Esophagus muscularis mucosa (tissue), 4 donors: ENCODE measurements at regions not wholly inside any gene's neighbourhood (a gene's known extent, or its start where the extent isn't known, plus 50 kb on each side); places are given as distances from the start of the nearest gene placed in this dataset.

Experiments
- DNase-seq: peaks from one replicate; pipeline ENCODE4 v3.0.0-alpha.2; 2017; ENCODE audit errors: extremely low spot score
- H3K27ac ChIP-seq, 4 donors: fragments of 200-600 bp; sonication (generic); replicated peaks in 1 of 4; 1 replicate in 3 of 4; 2 replicates in 1 of 4; pipeline ENCODE4 v1.5.1; 2016 to 2019; ENCODE audit warnings: mild to moderate bottlenecking in 1 of 4
- H3K27me3 ChIP-seq, 4 donors: fragments of 200-600 bp; sonication (generic); one replicate each; pipeline versions ENCODE4 v1.5.1 to v1.6.0; 2016 to 2019
- H3K36me3 ChIP-seq, 4 donors: fragments of 200-600 bp; sonication (generic); one replicate each; pipeline ENCODE4 v1.5.1; 2016 to 2019
- H3K4me1 ChIP-seq, 4 donors: fragments of 200-600 bp; sonication (generic); one replicate each; pipeline ENCODE4 v1.5.1; 2016 to 2019
- H3K4me3 ChIP-seq, 4 donors: fragments of 200-600 bp; sonication (generic); 1 replicate in 2 of 4; 2 replicates in 2 of 4; pipeline ENCODE4 v1.5.1; 2016 to 2019; ENCODE audit warnings: mild to moderate bottlenecking in 4 of 4, moderate library complexity in 1 of 4
- H3K9me3 ChIP-seq, 4 donors: fragments of 200-600 bp; sonication (generic); 1 replicate in 3 of 4; 2 replicates in 1 of 4; pipeline ENCODE4 v1.5.1; 2016 to 2019
- EP300 ChIP-seq: sonication (generic); formaldehyde crosslinking; IDR thresholded peaks from one replicate; pipeline ENCODE4 v1.6.1; 2017; ENCODE audit warnings: antibody characterized with exemption
- POLR2A ChIP-seq: fragments of 450-650 bp; IDR thresholded peaks from one replicate; pipeline ENCODE4 v1.6.1; 2017; ENCODE audit warnings: antibody characterized with exemption, moderate library complexity, mild to moderate bottlenecking, low read depth
- POLR2AphosphoS5 ChIP-seq, 2 donors: sonication (generic); formaldehyde crosslinking; IDR thresholded peaks; one replicate each; pipeline ENCODE4 v1.6.1; 2017; ENCODE audit warnings: antibody characterized with exemption in 2 of 2
- whole genome bisulfite sequencing: methylation state at CpG from one replicate; pipeline ENCODE4 v1.1.5; 2018; 5-methylcytosine and 5-hydroxymethylcytosine counted together
- intact Hi-C: fragments of 100-400 bp; cut with DNase I; formaldehyde crosslinking; loops from one replicate; pipeline ENCODE4 v1.15.1; 2023
- TF ChIP-seq, protein P1 (sequence below), 3 experiments: fragments of 200-600 bp in 2 of 3; fragments of 450-650 bp in 1 of 3; sonication (generic) in 2 of 3; IDR thresholded peaks; one replicate each; pipeline ENCODE4 v1.5.1; 2017 to 2019; ENCODE audit warnings: antibody characterized with exemption in 3 of 3, mild to moderate bottlenecking in 2 of 3, moderate library complexity in 1 of 3

DNA sequence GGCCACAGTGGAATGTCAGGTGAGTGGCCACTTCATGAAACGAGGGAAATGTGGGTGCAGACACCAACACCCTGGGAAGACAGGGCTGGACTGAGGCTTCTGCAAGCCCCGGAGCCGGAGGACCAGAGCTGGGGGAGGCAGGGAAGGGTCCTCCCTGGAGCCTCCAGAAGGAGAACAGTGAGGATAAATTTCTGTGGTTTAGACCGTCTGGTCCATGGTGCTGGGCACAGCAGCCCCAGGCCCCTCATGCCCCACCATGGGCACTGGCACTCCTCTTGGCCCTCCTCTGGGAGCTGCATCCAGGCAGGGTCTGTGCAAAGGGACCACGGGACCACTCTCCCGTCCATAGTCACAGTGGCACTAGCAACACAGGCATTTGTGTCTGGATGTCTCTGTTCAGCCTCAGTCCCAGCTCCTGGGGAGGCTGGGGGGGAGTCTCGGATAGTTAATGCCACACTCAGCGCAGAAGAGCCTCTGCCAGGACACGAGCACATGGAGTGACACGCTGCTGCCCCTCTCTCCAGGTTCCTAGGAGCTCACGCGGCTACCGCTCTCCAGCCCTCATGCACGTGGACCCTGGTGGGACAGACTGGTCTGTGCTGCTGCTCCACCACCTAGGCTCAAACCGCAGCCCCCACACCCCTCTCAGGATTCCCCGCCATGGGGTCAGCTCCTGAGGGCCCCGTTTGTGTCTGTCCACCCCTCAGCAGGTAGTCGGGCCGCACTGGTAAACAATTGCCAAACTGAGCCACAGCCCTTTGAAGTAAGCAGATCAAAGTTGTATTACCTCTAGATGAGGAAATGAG lies 305.9 kb upstream of the SALL3 start:
- DNase-seq, result no peak
- WGBS, result 78% methylated on average over 5 of the region's 19 CpGs
- no peaks in the 10 kb centered on the region for H3K4me1 ChIP-seq

DNA sequence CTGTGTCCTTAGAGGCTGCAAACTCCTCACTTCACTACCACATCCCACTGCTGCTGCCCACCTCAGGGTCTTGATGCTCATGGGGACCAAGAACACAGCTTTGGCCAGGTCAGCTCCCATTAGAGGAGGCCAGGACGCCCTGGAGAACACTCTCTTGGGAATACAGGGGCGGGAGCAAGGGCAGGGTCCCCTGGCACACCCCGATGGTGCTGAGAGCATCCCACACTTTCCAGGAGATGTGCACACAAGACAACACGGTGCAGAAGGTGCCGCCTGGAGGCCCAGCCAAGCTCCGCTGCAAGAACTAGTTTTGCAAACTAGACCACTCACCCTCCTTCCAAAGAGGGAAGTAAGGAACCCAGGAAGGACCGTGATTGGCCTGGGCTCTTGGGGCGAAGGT lies 304.4 kb upstream of the SALL3 start:
- Histone ChIP-seq H3K27ac (no peak overlapping the region), H3K9me3 (no peaks in the 10 kb centered on the region), H3K27me3 (peaks cover 0 to 14% (median 0%) of the 10 kb centered on the region in 4 donors), H3K4me3 (no peak overlapping the region), H3K4me1 (no peaks in the 10 kb centered on the region), H3K36me3 (no peaks in the 10 kb centered on the region)
- intact Hi-C loops, result no loop called here
- DNase-seq, result no peak
- 80% methylated on average over 8 of the region's 8 CpGs for WGBS
- TF ChIP-seq, protein P1, sequence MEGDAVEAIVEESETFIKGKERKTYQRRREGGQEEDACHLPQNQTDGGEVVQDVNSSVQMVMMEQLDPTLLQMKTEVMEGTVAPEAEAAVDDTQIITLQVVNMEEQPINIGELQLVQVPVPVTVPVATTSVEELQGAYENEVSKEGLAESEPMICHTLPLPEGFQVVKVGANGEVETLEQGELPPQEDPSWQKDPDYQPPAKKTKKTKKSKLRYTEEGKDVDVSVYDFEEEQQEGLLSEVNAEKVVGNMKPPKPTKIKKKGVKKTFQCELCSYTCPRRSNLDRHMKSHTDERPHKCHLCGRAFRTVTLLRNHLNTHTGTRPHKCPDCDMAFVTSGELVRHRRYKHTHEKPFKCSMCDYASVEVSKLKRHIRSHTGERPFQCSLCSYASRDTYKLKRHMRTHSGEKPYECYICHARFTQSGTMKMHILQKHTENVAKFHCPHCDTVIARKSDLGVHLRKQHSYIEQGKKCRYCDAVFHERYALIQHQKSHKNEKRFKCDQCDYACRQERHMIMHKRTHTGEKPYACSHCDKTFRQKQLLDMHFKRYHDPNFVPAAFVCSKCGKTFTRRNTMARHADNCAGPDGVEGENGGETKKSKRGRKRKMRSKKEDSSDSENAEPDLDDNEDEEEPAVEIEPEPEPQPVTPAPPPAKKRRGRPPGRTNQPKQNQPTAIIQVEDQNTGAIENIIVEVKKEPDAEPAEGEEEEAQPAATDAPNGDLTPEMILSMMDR (IDR thresholded peaks at IDR 0.05), result no peak

More for the DNA sequence above, 305.9 kb upstream of the SALL3 start:
- intact Hi-C loops, result no loop called here
- Histone ChIP-seq H3K27me3 (peaks cover 0 to 14% (median 0%) of the 10 kb centered on the region in 4 donors), H3K4me3 (no peak overlapping the region), H3K9me3 (no peaks in the 10 kb centered on the region), H3K36me3 (no peaks in the 10 kb centered on the region), H3K27ac (no peak overlapping the region)
- TF ChIP-seq POLR2A, result no peak

DNA sequence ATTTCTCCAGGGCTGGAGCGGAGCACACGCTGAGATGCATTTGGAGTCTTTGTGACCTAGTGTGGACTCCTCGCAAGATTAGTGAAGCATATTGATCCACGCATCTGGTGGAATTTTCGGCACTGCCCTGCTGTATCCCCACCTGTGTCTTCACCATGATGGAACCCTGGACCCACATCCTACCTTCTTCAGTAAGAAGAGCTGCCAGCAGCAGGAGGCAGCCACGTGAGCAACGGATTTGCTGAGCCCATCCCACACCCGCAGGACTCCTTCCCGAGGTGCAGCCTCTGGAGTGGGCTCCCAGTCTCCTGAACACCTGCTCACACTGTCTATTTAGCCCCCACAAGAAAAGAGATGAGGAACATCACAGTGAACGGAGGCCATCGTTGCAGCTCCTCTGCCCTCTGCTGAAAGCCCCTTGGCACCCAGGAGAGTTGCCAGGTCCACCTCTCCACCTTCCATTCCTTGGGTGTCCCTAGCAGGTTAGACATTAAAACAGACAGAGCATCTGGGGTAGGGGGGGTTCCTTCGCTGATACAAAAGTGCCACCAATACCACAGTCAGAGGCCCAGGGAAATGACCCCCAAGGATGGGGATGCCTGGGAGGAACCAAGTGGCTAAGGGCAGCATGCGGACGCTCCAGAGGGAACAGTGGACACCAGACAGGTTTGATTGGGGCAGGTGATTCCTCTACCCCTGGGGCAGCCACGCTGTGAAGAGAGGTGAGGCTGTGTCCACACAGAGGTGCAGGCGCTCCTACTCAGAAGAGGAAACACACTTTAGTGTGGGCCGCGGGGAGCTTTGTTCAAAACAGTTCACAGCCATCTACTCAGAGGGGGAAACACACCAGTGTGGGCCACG lies 302.8 kb upstream of the SALL3 start:
- TF ChIP-seq POLR2A (no peak), EP300 (no peak), POLR2AphosphoS5 (IDR thresholded peaks at IDR 0.05) (no peak)
- TF ChIP-seq, protein P1 (IDR thresholded peaks at IDR 0.05), result no peak
- DNase-seq, result no peak
- Histone ChIP-seq H3K9me3 (no peaks in the 10 kb centered on the region), H3K27ac (no peak overlapping the region), H3K4me3 (no peak overlapping the region), H3K4me1 (no peaks in the 10 kb centered on the region), H3K27me3 (peaks cover 0 to 9% (median 0%) of the 10 kb centered on the region in 4 donors), H3K36me3 (no peaks in the 10 kb centered on the region)
- intact Hi-C loops, result no loop called here
- WGBS, result 86% methylated on average over 11 of the region's 19 CpGs

DNA sequence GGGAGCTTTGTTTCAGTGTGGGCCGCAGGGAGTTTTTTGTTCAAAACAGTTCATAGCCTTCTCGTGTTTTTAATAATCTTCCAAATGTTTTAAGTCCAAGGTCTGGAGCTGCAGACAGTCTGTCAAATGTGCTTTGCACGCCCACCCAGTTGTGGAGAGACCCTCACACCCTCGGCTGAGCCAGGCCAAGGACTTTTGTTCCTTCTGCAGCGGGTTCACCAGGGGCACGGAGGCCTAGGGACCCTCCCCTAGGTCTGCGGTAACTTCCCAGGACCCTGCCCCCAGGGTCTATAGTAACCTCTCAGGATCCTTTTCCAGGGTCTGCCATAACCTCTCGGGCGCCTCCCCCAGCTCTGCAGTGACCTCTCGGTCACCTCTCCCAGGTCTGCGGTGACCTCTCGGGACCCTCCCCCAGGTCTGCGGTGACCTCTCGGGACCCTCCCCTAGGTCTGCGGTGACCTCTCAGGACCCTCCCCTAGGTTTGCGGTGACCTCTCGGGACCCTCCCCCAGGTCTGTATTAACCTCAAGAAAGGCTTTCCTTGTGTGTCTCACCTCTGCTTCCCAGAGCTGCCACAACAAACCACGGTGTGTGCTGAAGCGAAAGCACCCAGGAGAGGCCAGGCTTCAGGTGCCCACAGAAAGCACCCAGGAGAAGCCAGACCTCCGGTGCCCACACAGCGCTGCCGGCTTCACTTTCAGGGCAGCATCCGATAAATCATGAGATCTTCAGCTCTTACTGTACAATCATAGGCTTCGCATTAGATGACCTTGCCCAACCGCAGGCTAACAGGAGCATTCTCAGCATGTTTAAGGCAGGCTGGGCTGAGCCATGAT lies 301.9 kb upstream of the SALL3 start:
- H3K27ac ChIP-seq, result no peak overlapping the region
- intact Hi-C loops, result no loop called here
- WGBS, result 94% methylated on average over 19 of the region's 25 CpGs
- peaks cover 0 to 9% (median 0%) of the 10 kb centered on the region in 4 donors for H3K27me3 ChIP-seq
- no peak for DNase-seq
- TF ChIP-seq POLR2AphosphoS5 (IDR thresholded peaks at IDR 0.05) (no peak), EP300 (no peak), POLR2A (no peak)
- TF ChIP-seq, protein P1 (IDR thresholded peaks at IDR 0.05), result no peak
- no peaks in the 10 kb centered on the region for H3K36me3 ChIP-seq
- no peak overlapping the region for H3K4me3 ChIP-seq
- H3K9me3 ChIP-seq, result no peaks in the 10 kb centered on the region
- no peaks in the 10 kb centered on the region for H3K4me1 ChIP-seq

DNA sequence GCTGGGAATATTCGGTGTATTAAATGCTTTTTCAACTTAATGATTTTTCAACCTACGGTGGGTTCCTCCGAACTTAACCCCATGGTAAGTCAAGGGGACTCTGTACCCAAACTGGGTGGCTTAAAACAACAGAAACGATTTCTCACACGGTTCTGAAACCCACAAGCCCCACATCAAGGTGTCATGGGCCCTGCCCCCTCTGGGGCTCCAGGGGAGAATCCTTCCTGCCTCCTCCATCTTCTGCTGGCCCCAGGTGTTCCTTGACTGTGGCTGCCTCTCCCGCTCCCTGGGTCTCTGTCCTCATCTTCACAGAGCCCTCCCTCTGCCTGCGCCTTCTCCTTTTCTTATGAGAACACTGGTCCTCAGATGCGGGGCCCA lies 301.3 kb upstream of the SALL3 start:
- Histone ChIP-seq H3K4me1 (no peaks in the 10 kb centered on the region), H3K4me3 (no peak overlapping the region), H3K27ac (no peak overlapping the region), H3K9me3 (no peaks in the 10 kb centered on the region), H3K27me3 (peaks cover 0 to 3% (median 0%) of the 10 kb centered on the region in 4 donors), H3K36me3 (no peaks in the 10 kb centered on the region)
- intact Hi-C loops, result no loop called here
- DNase-seq, result no peak
- 82% methylated on average over 8 of the region's 8 CpGs for WGBS
- TF ChIP-seq, protein P1 (IDR thresholded peaks at IDR 0.05), result no peak
- TF ChIP-seq POLR2A, result no peak
- no peak for TF ChIP-seq EP300
- TF ChIP-seq POLR2AphosphoS5 (IDR thresholded peaks at IDR 0.05), result no peak
